ENCODE measurements at regions not wholly inside any gene's neighbourhood (a gene's known extent, or its start where the extent isn't known, plus 50 kb on each side); places are given as distances from the start of the nearest gene placed in this dataset.

- H3K27ac ChIP-seq (ENCODE audit: low read depth, low read length): no peak overlapping the region
- FAIRE-seq (no peak), DNase-seq (ENCODE audit: low read depth in 1 of 2, low spot score in 2 of 2) (no peak)
- H3K4me2 ChIP-seq (ENCODE audit: insufficient read depth in 1 of 2, low read depth in 2 of 2, low read length in 2 of 2): no peak overlapping the region
- no peak overlapping the region for H3K18ac ChIP-seq (ENCODE audit: extremely low read depth, low read length)
- no peaks in the 10 kb centered on the region for H3K36me3 ChIP-seq (ENCODE audit: control insufficient read depth in 2 of 4, insufficient read depth in 4 of 4, low read length in 3 of 4)
- no peak overlapping the region for H3K4me3 ChIP-seq (ENCODE audit: extremely low read depth in 1 of 4, insufficient read depth in 2 of 4, low read depth in 3 of 4, low read length in 4 of 4)
- no peak overlapping the region for H2BK20ac ChIP-seq (ENCODE audit: low read length)
- no peak overlapping the region for H2AK5ac ChIP-seq (ENCODE audit: low read depth, low read length)
- H3K56ac ChIP-seq (replicated peaks; ENCODE audit: insufficient read length, low read depth, low read length): no peak overlapping the region
- no peak overlapping the region for H3K9ac ChIP-seq (replicated peaks in 1 of 4; ENCODE audit: extremely low read depth in 1 of 4, low read depth in 3 of 4, low read length in 3 of 4)
- POLR2A ChIA-PET (ENCODE audit: partially characterized antibody): no interaction called here
- H4K8ac ChIP-seq (ENCODE audit: extremely low read depth, insufficient read depth, low read length): no peak overlapping the region
- no peaks in the 10 kb centered on the region for H3K4me1 ChIP-seq (replicated peaks in 1 of 4; ENCODE audit: control insufficient read depth in 3 of 4, insufficient read depth in 4 of 4, low read length in 3 of 4)
- no peak overlapping the region for H2BK15ac ChIP-seq (ENCODE audit: low read length)
- no peak overlapping the region for H3K4ac ChIP-seq (replicated peaks; ENCODE audit: insufficient read length, low read depth, low read length)
- no peak overlapping the region for H2BK12ac ChIP-seq (ENCODE audit: low read depth, low read length)
- H4K20me1 ChIP-seq (replicated peaks in 1 of 2; ENCODE audit: control insufficient read depth in 1 of 2, insufficient read depth in 2 of 2, low read length in 2 of 2): no peaks in the 10 kb centered on the region
- no peak overlapping the region for H2BK120ac ChIP-seq (replicated peaks; ENCODE audit: low read depth, low read length)
- H3K14ac ChIP-seq (ENCODE audit: insufficient read length): no peak overlapping the region
- CTCF ChIA-PET (ENCODE audit: partially characterized antibody): no interaction called here
- no peaks in the 10 kb centered on the region for H3K9me3 ChIP-seq (ENCODE audit: insufficient read depth in 2 of 2, low read depth in 1 of 2, low read length in 1 of 2)
- H3K79me1 ChIP-seq (ENCODE audit: low read depth, low read length): no peaks in the 10 kb centered on the region
- no peak overlapping the region for H3K23ac ChIP-seq (ENCODE audit: insufficient read length)
- no peaks in the 10 kb centered on the region for H3K27me3 ChIP-seq (replicated peaks in 1 of 4; ENCODE audit: control insufficient read depth in 3 of 4, extremely low read depth in 1 of 4, insufficient read depth in 3 of 4, low read length in 3 of 4)
- no peaks in the 10 kb centered on the region for H3K23me2 ChIP-seq (ENCODE audit: low read depth, low read length)
- H4K91ac ChIP-seq (replicated peaks; ENCODE audit: insufficient read length, low read length): no peak overlapping the region
- no peak overlapping the region for H2BK5ac ChIP-seq (ENCODE audit: low read depth, low read length)
- H3K79me2 ChIP-seq (ENCODE audit: control insufficient read depth in 1 of 2, insufficient read depth in 2 of 2, low read length in 2 of 2): no peaks in the 10 kb centered on the region
- no peak overlapping the region for H2AFZ ChIP-seq (ENCODE audit: low read length)
- H4K5ac ChIP-seq (ENCODE audit: insufficient read length, low read depth, low read length): no peak overlapping the region
- TF ChIP-seq MAX (IDR thresholded peaks at IDR 0.05): no peak
- no peak for TF ChIP-seq NANOG (IDR thresholded peaks at IDR 0.05; ENCODE audit: insufficient read depth, low read depth, low read length, poor library complexity, severe bottlenecking)
- TF ChIP-seq KDM4A (IDR thresholded peaks at IDR 0.05; ENCODE audit: low read depth, low read length, severe bottlenecking): no peak
These were observed 129.8 kb downstream of the FOXG1 start for GRCh38 chr14:28896337-28896736.
